ENCODE measurements at regions not wholly inside any gene's neighbourhood (a gene's known extent, or its start where the extent isn't known, plus 50 kb on each side); places are given as distances from the start of the nearest gene placed in this dataset.

DNA sequence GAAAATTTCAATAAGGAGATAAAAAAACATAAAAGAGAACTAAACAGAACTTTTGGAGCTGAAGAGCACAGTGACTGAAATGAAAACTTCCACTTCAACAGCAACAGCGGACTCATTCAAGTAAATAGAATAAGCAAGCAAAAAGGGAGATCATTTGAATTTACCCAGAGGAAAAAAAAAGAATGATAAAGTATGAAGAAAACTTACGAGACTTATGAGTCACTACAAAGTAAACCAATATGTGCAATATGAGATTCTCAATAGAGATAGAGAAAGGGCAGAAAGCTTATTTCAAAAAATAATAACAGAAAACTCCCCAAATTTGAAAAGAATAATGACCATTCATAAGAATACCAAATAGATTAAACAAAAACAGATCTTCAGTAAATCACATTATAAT lies 1605.7 kb upstream of the CDH6 start (continued):
- TF ChIP-seq, protein P1, sequence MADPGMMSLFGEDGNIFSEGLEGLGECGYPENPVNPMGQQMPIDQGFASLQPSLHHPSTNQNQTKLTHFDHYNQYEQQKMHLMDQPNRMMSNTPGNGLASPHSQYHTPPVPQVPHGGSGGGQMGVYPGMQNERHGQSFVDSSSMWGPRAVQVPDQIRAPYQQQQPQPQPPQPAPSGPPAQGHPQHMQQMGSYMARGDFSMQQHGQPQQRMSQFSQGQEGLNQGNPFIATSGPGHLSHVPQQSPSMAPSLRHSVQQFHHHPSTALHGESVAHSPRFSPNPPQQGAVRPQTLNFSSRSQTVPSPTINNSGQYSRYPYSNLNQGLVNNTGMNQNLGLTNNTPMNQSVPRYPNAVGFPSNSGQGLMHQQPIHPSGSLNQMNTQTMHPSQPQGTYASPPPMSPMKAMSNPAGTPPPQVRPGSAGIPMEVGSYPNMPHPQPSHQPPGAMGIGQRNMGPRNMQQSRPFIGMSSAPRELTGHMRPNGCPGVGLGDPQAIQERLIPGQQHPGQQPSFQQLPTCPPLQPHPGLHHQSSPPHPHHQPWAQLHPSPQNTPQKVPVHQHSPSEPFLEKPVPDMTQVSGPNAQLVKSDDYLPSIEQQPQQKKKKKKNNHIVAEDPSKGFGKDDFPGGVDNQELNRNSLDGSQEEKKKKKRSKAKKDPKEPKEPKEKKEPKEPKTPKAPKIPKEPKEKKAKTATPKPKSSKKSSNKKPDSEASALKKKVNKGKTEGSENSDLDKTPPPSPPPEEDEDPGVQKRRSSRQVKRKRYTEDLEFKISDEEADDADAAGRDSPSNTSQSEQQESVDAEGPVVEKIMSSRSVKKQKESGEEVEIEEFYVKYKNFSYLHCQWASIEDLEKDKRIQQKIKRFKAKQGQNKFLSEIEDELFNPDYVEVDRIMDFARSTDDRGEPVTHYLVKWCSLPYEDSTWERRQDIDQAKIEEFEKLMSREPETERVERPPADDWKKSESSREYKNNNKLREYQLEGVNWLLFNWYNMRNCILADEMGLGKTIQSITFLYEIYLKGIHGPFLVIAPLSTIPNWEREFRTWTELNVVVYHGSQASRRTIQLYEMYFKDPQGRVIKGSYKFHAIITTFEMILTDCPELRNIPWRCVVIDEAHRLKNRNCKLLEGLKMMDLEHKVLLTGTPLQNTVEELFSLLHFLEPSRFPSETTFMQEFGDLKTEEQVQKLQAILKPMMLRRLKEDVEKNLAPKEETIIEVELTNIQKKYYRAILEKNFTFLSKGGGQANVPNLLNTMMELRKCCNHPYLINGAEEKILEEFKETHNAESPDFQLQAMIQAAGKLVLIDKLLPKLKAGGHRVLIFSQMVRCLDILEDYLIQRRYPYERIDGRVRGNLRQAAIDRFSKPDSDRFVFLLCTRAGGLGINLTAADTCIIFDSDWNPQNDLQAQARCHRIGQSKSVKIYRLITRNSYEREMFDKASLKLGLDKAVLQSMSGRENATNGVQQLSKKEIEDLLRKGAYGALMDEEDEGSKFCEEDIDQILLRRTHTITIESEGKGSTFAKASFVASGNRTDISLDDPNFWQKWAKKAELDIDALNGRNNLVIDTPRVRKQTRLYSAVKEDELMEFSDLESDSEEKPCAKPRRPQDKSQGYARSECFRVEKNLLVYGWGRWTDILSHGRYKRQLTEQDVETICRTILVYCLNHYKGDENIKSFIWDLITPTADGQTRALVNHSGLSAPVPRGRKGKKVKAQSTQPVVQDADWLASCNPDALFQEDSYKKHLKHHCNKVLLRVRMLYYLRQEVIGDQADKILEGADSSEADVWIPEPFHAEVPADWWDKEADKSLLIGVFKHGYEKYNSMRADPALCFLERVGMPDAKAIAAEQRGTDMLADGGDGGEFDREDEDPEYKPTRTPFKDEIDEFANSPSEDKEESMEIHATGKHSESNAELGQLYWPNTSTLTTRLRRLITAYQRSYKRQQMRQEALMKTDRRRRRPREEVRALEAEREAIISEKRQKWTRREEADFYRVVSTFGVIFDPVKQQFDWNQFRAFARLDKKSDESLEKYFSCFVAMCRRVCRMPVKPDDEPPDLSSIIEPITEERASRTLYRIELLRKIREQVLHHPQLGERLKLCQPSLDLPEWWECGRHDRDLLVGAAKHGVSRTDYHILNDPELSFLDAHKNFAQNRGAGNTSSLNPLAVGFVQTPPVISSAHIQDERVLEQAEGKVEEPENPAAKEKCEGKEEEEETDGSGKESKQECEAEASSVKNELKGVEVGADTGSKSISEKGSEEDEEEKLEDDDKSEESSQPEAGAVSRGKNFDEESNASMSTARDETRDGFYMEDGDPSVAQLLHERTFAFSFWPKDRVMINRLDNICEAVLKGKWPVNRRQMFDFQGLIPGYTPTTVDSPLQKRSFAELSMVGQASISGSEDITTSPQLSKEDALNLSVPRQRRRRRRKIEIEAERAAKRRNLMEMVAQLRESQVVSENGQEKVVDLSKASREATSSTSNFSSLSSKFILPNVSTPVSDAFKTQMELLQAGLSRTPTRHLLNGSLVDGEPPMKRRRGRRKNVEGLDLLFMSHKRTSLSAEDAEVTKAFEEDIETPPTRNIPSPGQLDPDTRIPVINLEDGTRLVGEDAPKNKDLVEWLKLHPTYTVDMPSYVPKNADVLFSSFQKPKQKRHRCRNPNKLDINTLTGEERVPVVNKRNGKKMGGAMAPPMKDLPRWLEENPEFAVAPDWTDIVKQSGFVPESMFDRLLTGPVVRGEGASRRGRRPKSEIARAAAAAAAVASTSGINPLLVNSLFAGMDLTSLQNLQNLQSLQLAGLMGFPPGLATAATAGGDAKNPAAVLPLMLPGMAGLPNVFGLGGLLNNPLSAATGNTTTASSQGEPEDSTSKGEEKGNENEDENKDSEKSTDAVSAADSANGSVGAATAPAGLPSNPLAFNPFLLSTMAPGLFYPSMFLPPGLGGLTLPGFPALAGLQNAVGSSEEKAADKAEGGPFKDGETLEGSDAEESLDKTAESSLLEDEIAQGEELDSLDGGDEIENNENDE (IDR thresholded peaks at IDR 0.05; ENCODE audit: insufficient replicate concordance, low read length): no peak
- no peak for TF ChIP-seq TAF1 (IDR thresholded peaks at IDR 0.05; ENCODE audit: low read depth, low read length)
- TF ChIP-seq, protein P2, sequence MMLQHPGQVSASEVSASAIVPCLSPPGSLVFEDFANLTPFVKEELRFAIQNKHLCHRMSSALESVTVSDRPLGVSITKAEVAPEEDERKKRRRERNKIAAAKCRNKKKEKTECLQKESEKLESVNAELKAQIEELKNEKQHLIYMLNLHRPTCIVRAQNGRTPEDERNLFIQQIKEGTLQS (IDR thresholded peaks at IDR 0.05; ENCODE audit: insufficient read depth, low read depth, low read length): no peak
- TF ChIP-seq CBX8 (IDR thresholded peaks at IDR 0.05; ENCODE audit: borderline replicate concordance, low read depth, low read length): no peak
- TF ChIP-seq SUZ12 (IDR thresholded peaks at IDR 0.05; ENCODE audit: low read length): no peak
- TF ChIP-seq POU5F1 (IDR thresholded peaks at IDR 0.05; ENCODE audit: low read depth, low read length): no peak
- no peak for TF ChIP-seq RBBP5 (IDR thresholded peaks at IDR 0.05; ENCODE audit: borderline replicate concordance, low read depth, low read length)

Data from H1 (cell line).